GM18861 (cell line): ENCODE measurements at regions not wholly inside any gene's neighbourhood (a gene's known extent, or its start where the extent isn't known, plus 50 kb on each side); places are given as distances from the start of the nearest gene placed in this dataset.
"Not testable (repeated sequence)": the region's sequence is repeated elsewhere in the genome, so short reads cannot be mapped to it uniquely, and the experiment has no call there.

Experiments
- ATAC-seq: cut with Tn5 transposase; IDR thresholded peaks from one replicate; pipeline ENCODE4 v1.9.1; 2021; ENCODE audit not compliant: unreplicated experiment

GRCh38 chr11:100578831-100579311 lies 108.2 kb upstream of the ARHGAP42 start:
- ATAC-seq = no peak

GRCh38 chr11:100581318-100581717 lies 105.8 kb upstream of the ARHGAP42 start:
- ATAC-seq = no peak

GRCh38 chr11:100584201-100584985 lies 102.7 kb upstream of the ARHGAP42 start:
- no peak for ATAC-seq

GRCh38 chr11:100585728-100586127 lies 101.4 kb upstream of the ARHGAP42 start:
- no peak for ATAC-seq

- ATAC-seq = no peak
These were observed 100.6 kb upstream of the ARHGAP42 start for GRCh38 chr11:100586361-100587101.

- ATAC-seq = no peak
These were observed 94.3 kb upstream of the ARHGAP42 start for GRCh38 chr11:100592619-100593260.

GRCh38 chr11:100593291-100593690 lies 93.8 kb upstream of the ARHGAP42 start:
- ATAC-seq = no peak

GRCh38 chr11:100594320-100594719 lies 92.8 kb upstream of the ARHGAP42 start:
- no peak for ATAC-seq

- ATAC-seq = no peak
These were observed 86.1 kb upstream of the ARHGAP42 start for GRCh38 chr11:100600941-100601340.

- no peak for ATAC-seq
These were observed 84.4 kb upstream of the ARHGAP42 start for GRCh38 chr11:100602716-100603115.

GRCh38 chr11:100607761-100608160 lies 79.3 kb upstream of the ARHGAP42 start:
- not testable (repeated sequence) for ATAC-seq

- peak; percentile 96 for ATAC-seq
These were observed 74.3 kb upstream of the ARHGAP42 start for GRCh38 chr11:100612766-100613165.

- ATAC-seq = no peak
These were observed 68.2 kb upstream of the ARHGAP42 start for GRCh38 chr11:100618914-100619313.

GRCh38 chr11:100619484-100619883 lies 67.6 kb upstream of the ARHGAP42 start:
- no peak for ATAC-seq

- no peak for ATAC-seq
These were observed 64.7 kb upstream of the ARHGAP42 start for GRCh38 chr11:100622404-100622803.

GRCh38 chr11:100624346-100624745 lies 62.7 kb upstream of the ARHGAP42 start:
- ATAC-seq = no peak

- ATAC-seq = no peak
These were observed 62.0 kb upstream of the ARHGAP42 start for GRCh38 chr11:100625041-100625440.

- no peak for ATAC-seq
These were observed 57.4 kb upstream of the ARHGAP42 start for GRCh38 chr11:100629671-100630070.

- ATAC-seq = no peak
These were observed 56.2 kb upstream of the ARHGAP42 start for GRCh38 chr11:100630898-100631297.

GRCh38 chr11:100631316-100631715 lies 55.8 kb upstream of the ARHGAP42 start:
- no peak for ATAC-seq

GRCh38 chr11:100632941-100633452 lies 54.1 kb upstream of the ARHGAP42 start:
- ATAC-seq = no peak
